Mesothelial cell of epicardium (in vitro differentiated cells): ENCODE measurements at regions not wholly inside any gene's neighbourhood (a gene's known extent, or its start where the extent isn't known, plus 50 kb on each side); places are given as distances from the start of the nearest gene placed in this dataset.

Experiments
- DNase-seq, 2 experiments: peaks; one replicate each; pipeline ENCODE4 v3.0.0; 2021; ENCODE audit warnings: low spot score in 2 of 2; ENCODE audit not compliant: unreplicated experiment in 2 of 2
- H3K27ac Mint-ChIP-seq: 2 replicates; pipeline ENCODE4 v1.8.0; 2021; ENCODE audit warnings: mixed read lengths
- H3K27me3 Mint-ChIP-seq: 2 replicates; pipeline ENCODE4 v1.8.0; 2021; ENCODE audit warnings: low read depth, mixed read lengths
- H3K36me3 Mint-ChIP-seq: 2 replicates; pipeline ENCODE4 v1.8.0; 2021; ENCODE audit warnings: mixed read lengths
- H3K4me1 Mint-ChIP-seq: 2 replicates; pipeline ENCODE4 v1.8.0; 2021; ENCODE audit warnings: mixed read lengths
- H3K4me3 Mint-ChIP-seq: 2 replicates; pipeline ENCODE4 v1.8.0; 2021; ENCODE audit warnings: mild to moderate bottlenecking, moderate library complexity, mixed read lengths
- H3K9me3 Mint-ChIP-seq: 2 replicates; pipeline ENCODE4 v1.8.0; 2021; ENCODE audit warnings: mixed read lengths
- TF ChIP-seq, protein P1 (sequence below): fragments of 200-600 bp; sonication (generic); IDR thresholded peaks from one replicate; pipeline ENCODE4 v1.5.0; 2021; ENCODE audit warnings: antibody characterized with exemption; ENCODE audit not compliant: unreplicated experiment

DNA sequence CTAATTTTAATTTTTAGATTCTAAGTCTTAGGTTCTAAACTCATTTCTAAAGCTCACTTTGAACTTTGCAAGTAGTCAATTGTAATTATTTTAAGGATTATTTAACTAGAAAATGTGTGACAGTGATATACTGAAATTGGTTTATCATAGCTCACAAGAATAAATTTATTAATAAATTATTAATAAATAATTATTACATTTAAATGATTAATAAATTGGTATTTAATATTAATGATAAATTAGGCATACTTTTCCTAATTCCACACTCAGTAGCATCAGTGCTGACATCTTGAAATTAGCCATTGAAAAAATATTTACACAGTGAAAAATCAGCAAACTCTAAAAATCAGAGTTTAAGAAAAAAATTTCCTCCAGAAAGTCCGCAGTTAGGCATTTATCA, 433.7 kb downstream of the FIGN start:
- H3K27ac Mint-ChIP-seq = no peak overlapping the region
- peaks cover 9% of the 10 kb centered on the region for H3K9me3 Mint-ChIP-seq
- H3K4me3 Mint-ChIP-seq = no peak overlapping the region
- no peak for DNase-seq
- TF ChIP-seq, protein P1, sequence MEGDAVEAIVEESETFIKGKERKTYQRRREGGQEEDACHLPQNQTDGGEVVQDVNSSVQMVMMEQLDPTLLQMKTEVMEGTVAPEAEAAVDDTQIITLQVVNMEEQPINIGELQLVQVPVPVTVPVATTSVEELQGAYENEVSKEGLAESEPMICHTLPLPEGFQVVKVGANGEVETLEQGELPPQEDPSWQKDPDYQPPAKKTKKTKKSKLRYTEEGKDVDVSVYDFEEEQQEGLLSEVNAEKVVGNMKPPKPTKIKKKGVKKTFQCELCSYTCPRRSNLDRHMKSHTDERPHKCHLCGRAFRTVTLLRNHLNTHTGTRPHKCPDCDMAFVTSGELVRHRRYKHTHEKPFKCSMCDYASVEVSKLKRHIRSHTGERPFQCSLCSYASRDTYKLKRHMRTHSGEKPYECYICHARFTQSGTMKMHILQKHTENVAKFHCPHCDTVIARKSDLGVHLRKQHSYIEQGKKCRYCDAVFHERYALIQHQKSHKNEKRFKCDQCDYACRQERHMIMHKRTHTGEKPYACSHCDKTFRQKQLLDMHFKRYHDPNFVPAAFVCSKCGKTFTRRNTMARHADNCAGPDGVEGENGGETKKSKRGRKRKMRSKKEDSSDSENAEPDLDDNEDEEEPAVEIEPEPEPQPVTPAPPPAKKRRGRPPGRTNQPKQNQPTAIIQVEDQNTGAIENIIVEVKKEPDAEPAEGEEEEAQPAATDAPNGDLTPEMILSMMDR = no peak
- H3K4me1 Mint-ChIP-seq = peaks cover 5% of the 10 kb centered on the region
- no peaks in the 10 kb centered on the region for H3K36me3 Mint-ChIP-seq
- no peaks in the 10 kb centered on the region for H3K27me3 Mint-ChIP-seq

DNA sequence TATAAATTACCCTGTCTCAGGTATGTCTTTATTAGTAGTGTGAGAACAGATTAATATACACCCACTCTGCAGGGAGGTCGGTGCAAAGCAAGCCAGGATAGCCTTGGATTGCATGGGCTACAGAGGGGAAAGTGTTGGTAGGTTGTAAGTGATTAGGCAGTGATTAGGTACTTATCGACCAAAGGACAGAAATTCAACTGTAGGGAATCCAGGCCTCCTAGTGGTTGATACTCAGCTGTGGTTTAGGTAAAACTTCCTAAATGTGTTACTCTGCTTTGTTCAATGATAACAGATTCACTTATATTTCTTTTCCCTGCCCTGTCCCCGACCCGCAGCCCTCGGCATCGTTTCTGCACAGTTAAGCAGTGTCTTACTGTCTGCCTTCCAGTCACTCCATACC, 444.0 kb downstream of the FIGN start:
- TF ChIP-seq, protein P1 = no peak
- H3K4me1 Mint-ChIP-seq = peaks cover 3% of the 10 kb centered on the region
- DNase-seq = no peak
- no peaks in the 10 kb centered on the region for H3K27me3 Mint-ChIP-seq
- no peaks in the 10 kb centered on the region for H3K9me3 Mint-ChIP-seq
- no peak overlapping the region for H3K27ac Mint-ChIP-seq
- no peak overlapping the region for H3K4me3 Mint-ChIP-seq
- H3K36me3 Mint-ChIP-seq = no peaks in the 10 kb centered on the region

DNA sequence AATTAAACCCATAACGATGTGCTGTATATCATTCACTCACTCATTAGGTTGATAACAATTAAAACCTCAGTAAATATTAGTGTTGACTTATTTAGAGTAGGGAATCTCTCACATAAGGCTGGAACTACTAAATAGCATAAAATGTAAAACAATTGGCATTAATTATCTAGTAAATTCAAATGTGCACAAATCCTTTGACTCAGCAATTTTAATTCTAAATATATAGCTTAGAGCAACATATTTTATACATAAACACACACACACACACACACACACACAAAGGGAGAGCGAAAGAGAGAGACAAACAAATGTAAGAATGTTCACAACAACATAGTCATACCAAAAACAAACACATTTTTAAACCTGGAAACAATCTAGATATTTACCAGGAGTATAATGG, 443.1 kb upstream of the KCNH7 start:
- Mint-ChIP-seq H3K9me3 (peaks cover 15% of the 10 kb centered on the region), H3K4me3 (no peak overlapping the region), H3K27ac (no peak overlapping the region), H3K4me1 (no peaks in the 10 kb centered on the region), H3K36me3 (no peaks in the 10 kb centered on the region), H3K27me3 (peaks cover 5% of the 10 kb centered on the region)
- DNase-seq = no peak
- TF ChIP-seq, protein P1 = no peak

DNA sequence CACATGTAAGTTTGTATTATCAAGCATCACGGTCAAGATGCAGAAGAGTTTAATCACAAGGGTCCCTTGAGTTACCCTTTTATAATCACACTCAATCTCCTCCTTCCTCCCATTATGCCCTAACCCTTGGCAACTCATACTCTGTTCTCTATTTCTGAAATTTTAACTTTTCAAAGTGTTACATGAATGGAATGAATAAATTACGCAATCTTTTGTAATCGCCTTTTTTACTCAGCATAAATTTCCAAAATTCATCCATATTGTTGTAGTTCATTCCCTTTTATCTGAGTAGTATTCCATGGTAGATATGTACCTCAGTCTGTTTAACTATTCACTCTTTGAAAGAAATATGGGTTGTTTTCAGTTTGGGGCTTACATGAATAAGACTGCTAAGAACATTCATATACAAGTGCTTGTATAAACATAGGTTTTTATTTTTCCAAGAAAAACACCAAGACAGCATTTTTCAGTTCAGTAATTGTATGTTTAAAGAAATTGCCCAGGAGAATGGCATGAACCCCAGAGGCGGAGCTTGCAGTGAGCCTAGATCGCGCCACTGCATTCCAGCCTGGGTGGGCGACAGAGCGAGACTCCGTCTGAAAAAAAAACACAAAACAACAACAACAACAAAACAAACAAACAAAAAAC, 430.9 kb upstream of the KCNH7 start:
- peaks cover 2% of the 10 kb centered on the region for H3K27me3 Mint-ChIP-seq
- no peak for DNase-seq
- TF ChIP-seq, protein P1 = no peak
- H3K27ac Mint-ChIP-seq = no peak overlapping the region
- peaks cover 22% of the 10 kb centered on the region for H3K9me3 Mint-ChIP-seq
- H3K4me3 Mint-ChIP-seq = no peak overlapping the region
- H3K36me3 Mint-ChIP-seq = peaks cover 1% of the 10 kb centered on the region
- no peaks in the 10 kb centered on the region for H3K4me1 Mint-ChIP-seq

DNA sequence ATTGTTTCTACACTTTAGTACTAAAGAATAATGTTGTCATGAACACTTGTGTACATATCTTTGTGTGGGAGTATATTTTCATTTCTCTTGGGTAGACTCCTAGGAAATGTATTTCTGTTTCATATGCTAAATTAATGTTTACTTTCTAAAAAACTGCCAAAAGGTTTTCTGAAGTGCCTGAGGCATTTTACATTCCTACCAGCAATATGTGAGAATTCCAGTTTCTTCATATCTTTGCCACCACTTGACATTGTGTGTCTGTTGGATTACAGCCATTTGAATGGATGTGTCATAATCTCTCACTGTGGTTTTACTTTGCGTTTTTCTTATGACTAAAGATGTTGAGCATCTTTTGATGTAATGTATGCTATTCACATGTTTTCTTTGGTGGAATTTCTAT, 428.2 kb upstream of the KCNH7 start:
- TF ChIP-seq, protein P1 = no peak
- no peak overlapping the region for H3K27ac Mint-ChIP-seq
- H3K9me3 Mint-ChIP-seq = peaks cover under 1% of the 10 kb centered on the region
- H3K36me3 Mint-ChIP-seq = no peaks in the 10 kb centered on the region
- H3K4me1 Mint-ChIP-seq = no peaks in the 10 kb centered on the region
- no peaks in the 10 kb centered on the region for H3K27me3 Mint-ChIP-seq
- DNase-seq = no peak
- no peak overlapping the region for H3K4me3 Mint-ChIP-seq

DNA sequence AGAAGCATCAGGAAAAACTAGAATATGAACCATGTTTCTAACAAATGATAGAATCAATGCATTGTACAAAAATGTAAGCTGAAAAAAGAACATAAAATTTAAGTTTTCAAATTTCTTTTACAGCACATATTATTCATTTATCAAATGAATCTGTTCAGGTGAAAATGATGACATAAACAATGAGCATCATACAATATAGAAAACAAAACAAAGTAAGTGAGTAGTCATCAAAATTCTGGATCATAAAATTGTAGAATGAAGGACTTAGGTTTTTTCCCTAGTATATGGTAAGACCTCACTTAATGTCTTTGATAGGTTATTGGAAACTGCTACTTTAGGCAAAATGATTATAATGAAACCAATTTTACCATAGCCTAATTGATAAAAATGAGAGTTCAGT, 427.0 kb upstream of the KCNH7 start:
- Mint-ChIP-seq H3K4me3 (no peak overlapping the region), H3K4me1 (no peaks in the 10 kb centered on the region), H3K36me3 (no peaks in the 10 kb centered on the region), H3K9me3 (no peaks in the 10 kb centered on the region), H3K27ac (no peak overlapping the region), H3K27me3 (no peaks in the 10 kb centered on the region)
- DNase-seq = no peak
- TF ChIP-seq, protein P1 = no peak
